ENCODE measurements at regions not wholly inside any gene's neighbourhood (a gene's known extent, or its start where the extent isn't known, plus 50 kb on each side); places are given as distances from the start of the nearest gene placed in this dataset.
"Not testable (repeated sequence)": the region's sequence is repeated elsewhere in the genome, so short reads cannot be mapped to it uniquely, and the experiment has no call there.

DNA sequence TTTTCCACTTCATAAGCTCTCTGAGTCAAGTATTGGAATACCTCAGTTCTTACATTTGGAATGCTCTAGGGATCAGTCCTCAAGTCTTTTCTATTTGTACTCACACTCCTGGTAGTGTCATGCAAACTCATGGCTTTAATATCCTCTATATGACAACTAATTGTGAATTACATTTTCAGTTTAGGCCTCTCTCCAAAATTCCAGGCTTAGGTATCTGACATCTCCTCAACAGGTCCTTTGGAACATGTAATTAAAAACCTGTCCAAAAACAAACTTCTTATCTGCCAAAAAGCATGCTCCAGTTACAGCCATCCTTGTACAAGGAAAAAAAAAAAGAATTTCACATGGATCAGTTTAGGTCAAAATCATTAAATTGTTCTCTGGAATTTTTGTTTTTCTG lies 1336.2 kb upstream of the NRXN1 start:
- DNase-seq (no peak), ATAC-seq (no peak)
- Mint-ChIP-seq H3K27ac (no peak overlapping the region), H3K4me1 (no peaks in the 10 kb centered on the region), H3K9me3 (peaks cover under 1 to 7% of the 10 kb centered on the region in 2 donors), H3K27me3 (no peaks in the 10 kb centered on the region), H3K4me3 (no peak overlapping the region)

DNA sequence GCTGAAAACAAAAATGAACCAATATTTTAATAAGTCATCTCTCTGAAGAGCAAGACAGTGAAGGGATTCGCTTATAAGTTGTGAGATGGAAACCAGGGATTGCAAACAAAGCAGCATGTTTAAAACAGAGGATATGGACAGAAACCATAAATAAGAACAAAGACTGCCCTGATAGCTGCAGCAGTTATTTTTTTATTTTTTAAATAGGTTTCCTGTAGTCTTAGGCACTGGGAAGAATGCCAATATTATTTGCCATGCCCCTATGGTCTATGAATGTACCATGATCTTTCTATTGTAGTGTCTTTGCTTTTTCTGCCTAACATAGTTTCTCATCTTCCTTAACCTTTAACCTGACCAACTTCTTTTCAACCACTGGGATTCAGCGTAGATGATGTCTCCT lies 1334.0 kb upstream of the NRXN1 start:
- ATAC-seq (no peak), DNase-seq (no peak)
- Mint-ChIP-seq H3K4me3 (no peak overlapping the region), H3K27me3 (no peaks in the 10 kb centered on the region), H3K27ac (no peak overlapping the region), H3K4me1 (no peaks in the 10 kb centered on the region), H3K9me3 (peaks cover 0 to 7% of the 10 kb centered on the region in 2 donors)

DNA sequence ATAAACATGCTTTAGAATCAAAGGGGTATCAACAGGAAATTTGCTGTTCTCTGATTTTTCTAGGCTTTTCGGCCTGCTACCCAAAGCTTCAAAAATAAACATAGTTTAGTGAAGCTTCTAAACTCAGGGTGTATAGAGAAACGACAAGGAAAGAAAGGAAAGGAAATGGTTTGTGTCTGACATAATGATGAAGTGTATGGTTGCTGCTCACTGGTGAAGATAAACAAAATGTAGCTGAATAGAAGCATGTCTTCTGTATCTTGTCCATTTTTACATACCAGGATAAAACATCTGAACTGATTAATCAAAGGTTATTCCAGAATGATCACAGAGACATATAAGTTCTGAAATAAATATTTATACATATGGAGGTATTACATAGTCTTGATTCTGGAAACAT lies 1324.6 kb upstream of the NRXN1 start:
- ATAC-seq, result no peak
- H3K4me3 Mint-ChIP-seq, result no peak overlapping the region
- peaks cover 7 to 10% of the 10 kb centered on the region in 2 donors for H3K9me3 Mint-ChIP-seq
- H3K27me3 Mint-ChIP-seq, result no peaks in the 10 kb centered on the region
- H3K27ac Mint-ChIP-seq, result no peak overlapping the region
- no peak for DNase-seq
- H3K4me1 Mint-ChIP-seq, result no peaks in the 10 kb centered on the region

DNA sequence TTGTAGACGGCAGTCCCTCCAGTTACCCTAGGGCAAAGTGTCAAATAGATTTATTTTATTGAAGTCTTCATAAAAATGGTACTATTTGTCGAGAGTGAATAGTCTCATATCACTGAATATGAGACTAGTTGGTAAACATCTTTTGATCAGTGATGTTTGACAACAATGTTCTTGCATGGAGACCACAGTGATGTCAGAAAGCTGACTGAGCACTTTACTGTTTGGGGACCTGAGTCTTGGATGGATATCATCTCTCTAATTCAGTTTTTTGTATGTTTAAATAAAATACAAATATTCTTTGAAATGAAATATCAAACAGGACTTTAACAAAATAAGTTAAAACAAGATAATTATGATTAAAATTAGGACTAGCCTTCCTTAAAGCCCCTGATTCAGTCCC lies 1315.4 kb upstream of the NRXN1 start:
- H3K27me3 Mint-ChIP-seq, result no peaks in the 10 kb centered on the region
- no peak for DNase-seq
- H3K27ac Mint-ChIP-seq, result no peak overlapping the region
- H3K4me3 Mint-ChIP-seq, result no peak overlapping the region
- no peaks in the 10 kb centered on the region for H3K4me1 Mint-ChIP-seq
- ATAC-seq, result no peak
- peaks cover 9 to 12% of the 10 kb centered on the region in 2 donors for H3K9me3 Mint-ChIP-seq

DNA sequence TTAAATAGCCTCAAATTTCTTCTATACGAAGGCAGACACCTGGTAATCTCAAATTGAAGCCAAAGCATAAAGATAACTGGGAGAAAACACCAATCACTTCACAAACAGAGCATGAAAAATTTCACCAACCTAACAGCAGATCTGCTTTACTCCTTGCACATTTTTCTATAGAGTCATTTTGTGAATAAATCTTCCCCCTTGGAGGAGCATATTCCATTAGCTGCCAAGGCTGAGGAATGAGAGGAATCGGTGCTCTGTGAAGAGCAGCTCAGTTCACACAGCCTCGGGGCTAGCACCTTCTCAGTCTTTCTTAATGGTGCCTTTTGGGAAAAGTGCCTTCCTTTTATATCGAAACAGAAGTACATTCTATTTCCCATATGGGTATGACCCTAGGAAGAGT lies 1313.7 kb upstream of the NRXN1 start:
- DNase-seq, result no peak
- Mint-ChIP-seq H3K27me3 (no peaks in the 10 kb centered on the region), H3K4me1 (no peaks in the 10 kb centered on the region), H3K4me3 (no peak overlapping the region), H3K27ac (no peak overlapping the region), H3K9me3 (peaks cover 12 to 18% of the 10 kb centered on the region in 2 donors)
- no peak for ATAC-seq

DNA sequence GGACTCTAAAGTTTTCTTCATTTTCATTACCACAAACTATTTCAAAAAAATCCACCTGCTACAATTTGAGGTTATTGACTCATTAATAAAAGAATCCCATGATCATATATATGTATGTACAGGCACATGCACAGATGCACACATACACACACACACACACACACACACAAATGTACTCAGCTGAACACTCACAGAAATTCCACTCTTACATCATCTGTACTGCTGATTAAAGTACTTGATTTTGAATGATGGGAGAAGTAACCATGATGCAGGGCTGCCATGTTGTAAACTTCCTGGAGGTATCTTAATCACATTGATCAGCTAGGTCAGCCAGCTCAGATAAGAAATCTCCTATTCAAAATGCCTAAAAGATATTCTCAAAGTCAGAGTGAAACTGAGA lies 1313.2 kb upstream of the NRXN1 start:
- H3K4me3 Mint-ChIP-seq, result no peak overlapping the region
- no peak for ATAC-seq
- H3K9me3 Mint-ChIP-seq, result peaks cover 12 to 19% of the 10 kb centered on the region in 2 donors
- H3K27me3 Mint-ChIP-seq, result no peaks in the 10 kb centered on the region
- no peak overlapping the region for H3K27ac Mint-ChIP-seq
- no peaks in the 10 kb centered on the region for H3K4me1 Mint-ChIP-seq
- no peak for DNase-seq

DNA sequence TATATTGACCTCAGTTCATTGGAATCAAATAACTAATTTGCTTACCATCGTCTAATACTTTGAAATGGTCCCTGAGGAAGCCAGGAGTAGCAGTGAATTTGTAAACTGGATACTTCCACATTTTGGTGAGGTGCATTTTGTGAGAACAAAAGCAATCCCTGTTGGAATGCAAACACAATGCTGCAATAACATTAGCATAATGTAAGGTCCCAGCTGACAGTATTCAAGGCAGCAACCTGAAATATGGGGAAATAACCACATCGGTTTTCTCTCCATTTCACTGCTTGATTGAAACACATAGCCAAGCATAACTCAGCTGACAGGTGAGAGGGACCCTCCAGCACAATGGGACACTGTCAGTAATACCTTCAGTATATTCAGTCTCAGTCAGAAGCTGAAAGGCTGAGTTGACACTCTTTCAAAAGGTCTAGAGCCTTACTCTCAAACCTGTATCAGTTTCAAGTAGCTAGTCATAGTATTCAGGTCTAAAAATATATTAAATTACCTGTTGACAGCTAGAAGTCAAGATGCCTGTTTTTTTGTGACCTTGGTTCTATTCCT lies 1311.9 kb upstream of the NRXN1 start:
- H3K4me3 Mint-ChIP-seq, result no peak overlapping the region
- no peaks in the 10 kb centered on the region for H3K27me3 Mint-ChIP-seq
- peaks cover 5 to 7% of the 10 kb centered on the region in 2 donors for H3K9me3 Mint-ChIP-seq
- H3K27ac Mint-ChIP-seq, result no peak overlapping the region
- DNase-seq (no peak), ATAC-seq (no peak)
- no peaks in the 10 kb centered on the region for H3K4me1 Mint-ChIP-seq

DNA sequence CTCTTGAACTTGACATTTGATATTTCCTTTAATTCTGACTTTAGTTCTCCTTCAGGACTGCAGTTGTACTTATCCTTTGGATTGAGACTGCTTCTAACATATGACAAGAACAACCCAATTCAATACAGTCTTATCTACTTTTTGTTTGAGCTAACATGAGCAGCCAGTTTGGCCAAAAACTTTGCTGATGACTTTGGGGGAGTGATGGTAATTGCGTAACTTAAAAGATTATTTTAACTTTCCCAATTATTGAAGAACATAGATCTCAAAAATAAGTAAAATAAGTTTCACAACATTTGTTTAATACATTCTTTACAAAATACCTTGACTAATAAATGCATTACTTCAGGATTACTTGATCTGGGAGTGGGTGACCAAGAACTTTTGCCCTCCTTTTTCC lies 1311.1 kb upstream of the NRXN1 start:
- H3K4me1 Mint-ChIP-seq, result no peaks in the 10 kb centered on the region
- H3K27me3 Mint-ChIP-seq, result no peaks in the 10 kb centered on the region
- H3K4me3 Mint-ChIP-seq, result no peak overlapping the region
- DNase-seq (no peak), ATAC-seq (no peak)
- peaks cover 5 to 7% of the 10 kb centered on the region in 2 donors for H3K9me3 Mint-ChIP-seq
- H3K27ac Mint-ChIP-seq, result no peak overlapping the region

DNA sequence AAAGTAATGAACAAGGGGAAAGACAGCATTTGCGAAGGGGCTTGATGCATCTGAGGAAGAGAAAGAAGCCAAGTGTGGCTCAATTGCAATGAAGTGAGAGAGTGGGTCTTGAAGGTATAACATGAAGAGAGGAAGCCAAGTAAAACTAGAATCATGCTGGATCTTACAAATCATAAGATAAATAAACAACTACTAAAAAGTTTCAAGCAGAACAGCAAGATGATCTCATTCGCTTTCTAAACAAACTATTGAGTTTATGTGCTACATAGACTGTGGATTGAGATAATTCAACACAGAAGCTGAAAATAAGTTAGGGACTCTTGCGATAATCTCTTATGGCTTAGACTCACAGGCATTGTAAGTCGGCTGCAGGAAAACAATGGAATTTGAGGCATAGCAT lies 1310.5 kb upstream of the NRXN1 start:
- ATAC-seq (no peak), DNase-seq (no peak)
- H3K9me3 Mint-ChIP-seq, result peaks cover 5 to 7% of the 10 kb centered on the region in 2 donors
- no peak overlapping the region for H3K27ac Mint-ChIP-seq
- no peaks in the 10 kb centered on the region for H3K27me3 Mint-ChIP-seq
- H3K4me3 Mint-ChIP-seq, result no peak overlapping the region
- H3K4me1 Mint-ChIP-seq, result no peaks in the 10 kb centered on the region

DNA sequence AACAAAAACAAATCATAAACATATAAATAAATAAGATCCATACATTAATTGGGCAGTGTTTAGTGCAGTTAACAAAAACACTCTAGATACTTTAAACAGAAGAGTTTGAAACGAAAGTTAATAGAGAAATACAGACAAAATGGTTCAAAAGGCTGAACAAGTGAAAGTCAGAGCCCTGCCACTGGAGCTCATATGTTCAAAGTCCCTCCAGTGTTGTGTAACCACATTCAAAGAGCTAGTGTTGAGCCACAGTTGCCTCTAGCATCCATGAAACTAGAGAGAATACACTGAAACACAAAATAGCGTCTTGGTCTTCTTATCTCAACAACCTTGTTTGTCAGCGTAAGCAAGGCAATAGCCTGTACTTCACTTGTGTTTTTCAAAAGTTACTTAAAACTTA lies 1309.8 kb upstream of the NRXN1 start:
- Mint-ChIP-seq H3K9me3 (peaks cover 5 to 7% of the 10 kb centered on the region in 2 donors), H3K27me3 (no peaks in the 10 kb centered on the region), H3K4me3 (no peak overlapping the region), H3K27ac (no peak overlapping the region), H3K4me1 (no peaks in the 10 kb centered on the region)
- DNase-seq (no peak), ATAC-seq (no peak)

DNA sequence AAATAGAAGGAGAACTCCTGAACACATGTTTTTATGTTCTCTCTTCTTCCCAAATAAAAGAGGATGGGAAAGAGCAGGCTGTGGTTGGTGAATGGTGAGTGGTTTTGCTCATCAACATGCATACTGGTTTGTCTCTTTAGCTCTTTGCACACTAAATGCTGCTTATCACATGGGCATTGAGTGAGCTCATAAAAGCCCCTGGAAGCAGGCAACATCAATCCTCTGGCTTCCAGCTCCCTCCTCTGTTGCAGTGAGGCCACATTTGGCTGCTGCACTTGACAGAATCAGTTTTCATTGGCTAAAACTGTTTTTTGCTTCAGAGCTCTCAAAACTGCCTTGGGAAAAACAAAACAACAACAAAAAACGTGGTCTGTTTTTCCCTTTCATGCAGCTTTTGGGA lies 1308.2 kb upstream of the NRXN1 start:
- peaks cover 5 to 7% of the 10 kb centered on the region in 2 donors for H3K9me3 Mint-ChIP-seq
- H3K4me1 Mint-ChIP-seq, result no peaks in the 10 kb centered on the region
- DNase-seq (no peak), ATAC-seq (no peak)
- H3K4me3 Mint-ChIP-seq, result no peak overlapping the region
- H3K27me3 Mint-ChIP-seq, result no peaks in the 10 kb centered on the region
- no peak overlapping the region for H3K27ac Mint-ChIP-seq

DNA sequence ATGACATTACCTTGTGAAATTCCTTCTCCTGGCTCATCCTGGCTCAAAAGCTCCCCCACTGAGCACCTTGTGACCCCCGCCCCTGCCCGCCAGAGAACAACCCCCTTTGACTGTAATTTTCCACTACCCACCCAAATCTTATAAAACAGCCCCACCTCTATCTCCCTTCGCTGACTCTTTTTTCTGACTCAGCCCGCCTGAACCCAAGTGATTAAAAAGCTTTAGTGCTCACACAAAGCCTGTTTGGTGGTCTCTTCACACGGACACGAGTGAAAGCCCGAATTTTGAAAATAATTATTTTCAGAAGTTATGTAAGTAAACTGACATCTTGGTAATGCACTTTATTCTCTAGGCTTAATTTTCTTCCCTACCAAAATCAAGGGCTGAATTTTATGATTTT lies 1305.9 kb upstream of the NRXN1 start:
- not testable (repeated sequence) for H3K27ac Mint-ChIP-seq, H3K4me1 Mint-ChIP-seq, ATAC-seq, H3K4me3 Mint-ChIP-seq, H3K9me3 Mint-ChIP-seq, DNase-seq, H3K27me3 Mint-ChIP-seq

DNA sequence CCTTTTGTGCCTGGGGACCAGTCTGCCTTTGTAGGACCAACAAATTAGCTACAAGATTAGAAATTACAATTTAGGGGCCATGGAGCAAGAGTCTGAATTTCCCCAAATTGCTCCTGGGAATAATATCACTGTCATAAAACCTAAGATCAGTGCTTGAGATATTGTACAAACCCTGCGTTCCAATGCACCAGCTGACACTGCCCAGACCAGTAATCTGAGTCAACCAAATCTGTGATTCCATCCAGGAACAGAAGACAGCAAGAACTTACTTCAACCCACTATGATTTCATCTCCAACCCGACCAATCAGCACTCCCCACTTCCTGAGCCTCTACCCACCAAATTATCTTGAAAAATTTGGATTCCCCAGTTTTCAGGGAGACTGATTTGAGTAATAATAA lies 1305.0 kb upstream of the NRXN1 start:
- ATAC-seq (no peak), DNase-seq (no peak)
- no peaks in the 10 kb centered on the region for H3K27me3 Mint-ChIP-seq
- H3K9me3 Mint-ChIP-seq, result peaks cover 0 to 7% of the 10 kb centered on the region in 2 donors
- no peak overlapping the region for H3K4me3 Mint-ChIP-seq
- no peaks in the 10 kb centered on the region for H3K4me1 Mint-ChIP-seq
- H3K27ac Mint-ChIP-seq, result no peak overlapping the region

DNA sequence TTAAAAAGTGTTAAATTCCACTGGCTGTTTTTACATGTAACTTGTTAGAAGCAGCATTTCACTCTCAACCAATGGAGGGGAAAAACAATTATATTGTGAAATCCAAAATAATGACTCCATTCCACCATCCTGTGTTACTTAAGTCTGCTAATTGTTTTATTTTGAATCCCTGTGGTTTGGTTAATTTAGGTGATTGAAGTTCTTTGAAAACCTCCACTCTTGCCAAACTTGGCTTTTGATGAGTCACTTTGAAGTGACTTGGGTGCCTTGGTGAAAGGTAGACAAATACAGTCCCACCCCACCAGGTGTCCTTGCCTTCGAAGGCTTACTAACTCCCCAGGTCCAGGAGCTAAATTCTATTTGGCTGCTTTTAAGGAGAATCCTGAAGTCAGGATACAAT lies 1303.8 kb upstream of the NRXN1 start:
- H3K27ac Mint-ChIP-seq, result no peak overlapping the region
- peaks cover 2 to 4% of the 10 kb centered on the region in 2 donors for H3K9me3 Mint-ChIP-seq
- H3K4me3 Mint-ChIP-seq, result no peak overlapping the region
- ATAC-seq (no peak), DNase-seq (no peak)
- H3K27me3 Mint-ChIP-seq, result no peaks in the 10 kb centered on the region
- H3K4me1 Mint-ChIP-seq, result no peaks in the 10 kb centered on the region

DNA sequence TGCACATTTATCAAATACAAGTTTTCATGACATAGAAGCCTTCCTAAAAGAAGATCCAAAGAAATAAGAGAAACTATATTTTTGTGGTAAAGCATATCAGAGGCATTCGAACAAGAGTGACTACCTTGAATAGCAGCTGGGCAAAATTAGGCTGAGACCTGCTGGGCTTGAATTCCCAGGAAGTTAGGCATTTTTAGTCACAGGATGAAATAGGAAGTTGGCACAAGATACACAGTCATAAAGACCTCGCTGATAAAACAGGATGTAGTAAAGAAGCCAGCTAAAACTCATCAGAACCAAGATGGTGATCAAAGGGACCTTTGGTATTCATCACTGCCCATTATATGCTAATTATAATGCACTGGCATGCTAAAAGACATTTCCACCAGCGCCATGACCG lies 1302.3 kb upstream of the NRXN1 start:
- no peaks in the 10 kb centered on the region for H3K27me3 Mint-ChIP-seq
- DNase-seq, result no peak
- H3K4me3 Mint-ChIP-seq, result no peak overlapping the region
- H3K27ac Mint-ChIP-seq, result no peak overlapping the region
- no peak for ATAC-seq
- H3K9me3 Mint-ChIP-seq, result peaks cover 0 to 7% of the 10 kb centered on the region in 2 donors
- no peaks in the 10 kb centered on the region for H3K4me1 Mint-ChIP-seq

DNA sequence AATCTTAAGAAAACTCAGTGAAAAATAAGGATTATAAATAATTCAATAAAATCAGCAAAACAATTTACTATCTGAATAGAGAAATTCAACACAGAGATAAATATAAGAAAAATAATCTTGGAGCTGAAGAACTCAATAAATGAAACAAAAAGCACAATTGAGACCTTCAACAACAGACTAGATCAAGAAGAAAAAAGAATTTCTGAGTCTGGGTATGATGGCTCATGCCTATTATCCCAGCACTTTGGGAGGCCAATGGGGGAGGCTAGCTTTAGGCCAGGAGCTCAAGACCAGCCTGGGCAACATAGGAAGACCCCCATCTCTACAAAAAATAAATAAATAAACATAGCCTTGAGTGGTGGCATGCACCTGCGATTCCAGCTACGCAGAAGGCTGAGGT lies 1295.7 kb upstream of the NRXN1 start:
- no peak overlapping the region for H3K4me3 Mint-ChIP-seq
- ATAC-seq (no peak), DNase-seq (no peak)
- H3K27ac Mint-ChIP-seq, result no peak overlapping the region
- no peaks in the 10 kb centered on the region for H3K4me1 Mint-ChIP-seq
- peaks cover 16 to 17% of the 10 kb centered on the region in 2 donors for H3K9me3 Mint-ChIP-seq
- no peaks in the 10 kb centered on the region for H3K27me3 Mint-ChIP-seq

DNA sequence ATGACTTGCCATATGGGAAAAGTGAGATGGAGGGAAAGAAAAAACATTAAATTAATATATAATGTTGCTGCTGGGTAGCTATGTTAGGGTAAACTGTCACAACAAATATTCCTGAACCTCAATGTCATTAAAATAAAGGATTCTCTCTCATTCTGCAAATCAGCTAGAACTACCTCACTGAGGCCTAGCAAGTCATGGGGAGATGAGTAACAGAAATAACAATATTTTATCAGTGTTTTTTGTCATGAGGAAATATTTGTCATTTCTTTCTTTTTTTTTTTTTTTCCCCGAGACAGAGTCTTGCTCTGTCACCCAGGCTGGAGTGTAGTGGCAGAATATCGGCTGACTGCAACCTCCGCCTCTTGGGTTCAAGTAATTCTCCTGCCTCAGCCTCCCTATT lies 1282.3 kb upstream of the NRXN1 start:
- Mint-ChIP-seq H3K4me1 (no peaks in the 10 kb centered on the region), H3K27ac (no peak overlapping the region), H3K4me3 (no peak overlapping the region), H3K9me3 (peaks cover 0 to 10% of the 10 kb centered on the region in 2 donors), H3K27me3 (no peaks in the 10 kb centered on the region)
- ATAC-seq, result no peak
- DNase-seq, result no peak

All from stimulated activated naive CD8-positive, alpha-beta T cell treated with anti-CD3 and anti-CD28 coated beads, Interleukin-15, amount 100 ng/mL, for 72 hours (primary cell).